Cerebellar cortex (tissue), 1 donor: ENCODE measurements at regions not wholly inside any gene's neighbourhood (a gene's known extent, or its start where the extent isn't known, plus 50 kb on each side); places are given as distances from the start of the nearest gene placed in this dataset.

ENCODE experiments used
- DNase-seq: peaks from one replicate; pipeline ENCODE4 v3.0.0-alpha.2; 2015; ENCODE audit warnings: low spot score

- no peak for DNase-seq
Measured at GRCh38 chr16:88284626-88285513, 97.9 kb upstream of the ZNF469 start.

- no peak for DNase-seq
Measured at GRCh38 chr16:88285514-88285822, 97.3 kb upstream of the ZNF469 start.

GRCh38 chr16:88286301-88286923 lies 96.3 kb upstream of the ZNF469 start:
- DNase-seq = no peak

GRCh38 chr16:88287219-88287618 lies 95.5 kb upstream of the ZNF469 start:
- no peak for DNase-seq

GRCh38 chr16:88288303-88288702 lies 94.5 kb upstream of the ZNF469 start:
- DNase-seq = no peak

- no peak for DNase-seq
Measured at GRCh38 chr16:88289001-88289400, 93.8 kb upstream of the ZNF469 start.

- no peak for DNase-seq
Measured at GRCh38 chr16:88289561-88289960, 93.2 kb upstream of the ZNF469 start.

GRCh38 chr16:88289968-88290401 lies 92.8 kb upstream of the ZNF469 start:
- DNase-seq = no peak

GRCh38 chr16:88290850-88291830 lies 91.6 kb upstream of the ZNF469 start:
- DNase-seq = no peak

GRCh38 chr16:88292007-88292970 lies 90.5 kb upstream of the ZNF469 start:
- no peak for DNase-seq

- no peak for DNase-seq
Measured at GRCh38 chr16:88293097-88293496, 89.7 kb upstream of the ZNF469 start.

- DNase-seq = no peak
Measured at GRCh38 chr16:88295671-88296436, 86.9 kb upstream of the ZNF469 start.

GRCh38 chr16:88296437-88297177 lies 86.2 kb upstream of the ZNF469 start:
- DNase-seq = no peak

- no peak for DNase-seq
Measured at GRCh38 chr16:88297178-88297720, 85.5 kb upstream of the ZNF469 start.

GRCh38 chr16:88298181-88298832 lies 84.5 kb upstream of the ZNF469 start:
- no peak for DNase-seq

GRCh38 chr16:88298833-88299745 lies 83.7 kb upstream of the ZNF469 start:
- DNase-seq = no peak

GRCh38 chr16:88299751-88300462 lies 82.9 kb upstream of the ZNF469 start:
- no peak for DNase-seq
